HEK293 (cell line): ENCODE measurements at regions not wholly inside any gene's neighbourhood (a gene's known extent, or its start where the extent isn't known, plus 50 kb on each side); places are given as distances from the start of the nearest gene placed in this dataset.
A peak's percentile ranks its signal among the peaks of the same experiment; 100 is the strongest.

Experiments used
- CTCF ChIA-PET: fragments of 350-600 bp; formaldehyde crosslinking; extraction: SDS; loops from one replicate; lab custom pipeline; 2021; ENCODE audit warnings: antibody characterized with exemption; lab: Yijun Ruan, JAX
- POLR2A ChIA-PET: fragments of 300-600 bp; formaldehyde crosslinking; extraction: SDS; loops from one replicate; lab custom pipeline; 2020; ENCODE audit warnings: antibody characterized with exemption, inconsistent platforms; lab: Yijun Ruan, JAX
- H3K27ac ChIP-seq: fragments of 200-500 bp; sonication (Bioruptor generic); 2 replicates; pipeline ENCODE4 v1.5.1; 2014; ENCODE audit warnings: low read depth, low read length, control low read depth, inconsistent platforms; ENCODE audit errors: extremely low read depth
- H3K36me3 ChIP-seq, 2 experiments: fragments of 200-500 bp in 1 of 2; sonication (Bioruptor generic) in 1 of 2; 1 replicate in 1 of 2; 2 replicates in 1 of 2; pipeline ENCODE4 v1.5.1; 2014 to 2017; ENCODE audit warnings: inconsistent platforms in 2 of 2, low read length in 2 of 2; ENCODE audit not compliant: control insufficient read depth in 2 of 2, insufficient read depth in 1 of 2
- H3K4me1 ChIP-seq: fragments of 200-500 bp; sonication (Bioruptor generic); 2 replicates; pipeline ENCODE4 v1.5.1; 2014; ENCODE audit warnings: mild to moderate bottlenecking, low read length, inconsistent platforms; ENCODE audit not compliant: control insufficient read depth, insufficient read depth
- H3K4me3 ChIP-seq: 2 replicates; pipeline ENCODE4 v1.5.1; 2011; ENCODE audit warnings: low read depth, mild to moderate bottlenecking, control low read depth, low read length, moderate library complexity
- H3K9me3 ChIP-seq: fragments of 200-500 bp; sonication (Bioruptor generic); 2 replicates; pipeline ENCODE4 v1.5.1; 2014; ENCODE audit warnings: low read depth, low read length, inconsistent platforms; ENCODE audit not compliant: control insufficient read depth, insufficient read depth
- BCL11B ChIP-seq: fragments of 450-650 bp; formaldehyde crosslinking; IDR thresholded peaks from 2 replicates; pipeline ENCODE4 v1.5.1; 2016; ENCODE audit warnings: low read depth, missing biosample characterization, missing genetic modification characterization
- PRDM2 ChIP-seq: fragments of 450-650 bp; formaldehyde crosslinking; IDR thresholded peaks from 2 replicates; pipeline ENCODE4 v1.5.1; 2016; ENCODE audit warnings: missing biosample characterization, missing genetic modification characterization, borderline replicate concordance
- ZFP41 ChIP-seq: fragments of 450-650 bp; formaldehyde crosslinking; IDR thresholded peaks from 2 replicates; pipeline ENCODE4 v1.5.1; 2016; ENCODE audit warnings: missing biosample characterization, missing genetic modification characterization, borderline replicate concordance
- ZIC2 ChIP-seq: fragments of 450-650 bp; formaldehyde crosslinking; IDR thresholded peaks from 2 replicates; pipeline ENCODE4 v1.5.1; 2016; ENCODE audit warnings: missing biosample characterization, missing genetic modification characterization
- ZNF335 ChIP-seq: fragments of 450-650 bp; formaldehyde crosslinking; conservative IDR thresholded peaks from 2 replicates; pipeline ENCODE4 v1.5.1; 2016; ENCODE audit warnings: missing biosample characterization, missing genetic modification characterization
- ZNF404 ChIP-seq: fragments of 450-650 bp; formaldehyde crosslinking; IDR thresholded peaks from 2 replicates; pipeline ENCODE4 v1.5.1; 2017; ENCODE audit warnings: missing biosample characterization, missing genetic modification characterization
- ZNF449 ChIP-seq: fragments of 450-650 bp; formaldehyde crosslinking; IDR thresholded peaks from 2 replicates; pipeline ENCODE4 v1.5.1; 2017; ENCODE audit warnings: missing biosample characterization, mild to moderate bottlenecking, missing genetic modification characterization, moderate library complexity
- ZNF529 ChIP-seq: fragments of 450-650 bp; formaldehyde crosslinking; IDR thresholded peaks from 2 replicates; pipeline ENCODE4 v1.5.1; 2017; ENCODE audit warnings: missing genetic modification characterization, missing biosample characterization; ENCODE audit not compliant: insufficient replicate concordance
- ZNF571 ChIP-seq: fragments of 450-650 bp; formaldehyde crosslinking; IDR thresholded peaks from 2 replicates; pipeline ENCODE4 v1.5.0; 2017; ENCODE audit warnings: missing biosample characterization, missing genetic modification characterization
- ZNF585B ChIP-seq: fragments of 450-650 bp; formaldehyde crosslinking; IDR thresholded peaks from 2 replicates; pipeline ENCODE4 v1.5.1; 2016; ENCODE audit warnings: missing biosample characterization, missing genetic modification characterization
- ZNF610 ChIP-seq: fragments of 450-650 bp; formaldehyde crosslinking; IDR thresholded peaks from 2 replicates; pipeline ENCODE4 v1.5.1; 2016; ENCODE audit warnings: missing biosample characterization, missing genetic modification characterization, borderline replicate concordance
- ZNF624 ChIP-seq: fragments of 450-650 bp; formaldehyde crosslinking; IDR thresholded peaks from 2 replicates; pipeline ENCODE4 v1.5.1; 2017; ENCODE audit warnings: missing biosample characterization, missing genetic modification characterization
- ZNF670 ChIP-seq: fragments of 450-650 bp; formaldehyde crosslinking; IDR thresholded peaks from 2 replicates; pipeline ENCODE4 v1.5.1; 2016; ENCODE audit warnings: missing biosample characterization, missing genetic modification characterization, low read depth
- TF ChIP-seq, protein P1 (sequence below): fragments of 450-650 bp; formaldehyde crosslinking; IDR thresholded peaks from 2 replicates; pipeline ENCODE4 v1.5.1; 2016; ENCODE audit warnings: missing biosample characterization, missing genetic modification characterization
- TF ChIP-seq, protein P2 (sequence below): fragments of 450-650 bp; formaldehyde crosslinking; IDR thresholded peaks from 2 replicates; pipeline ENCODE4 v1.5.1; 2017; ENCODE audit warnings: missing biosample characterization, missing genetic modification characterization
- TF ChIP-seq, protein P3 (sequence below): fragments of 450-650 bp; formaldehyde crosslinking; IDR thresholded peaks from 2 replicates; pipeline ENCODE4 v1.5.1; 2016; ENCODE audit warnings: missing biosample characterization, missing genetic modification characterization
- TF ChIP-seq, protein P4 (sequence below): fragments of 450-650 bp; formaldehyde crosslinking; IDR thresholded peaks from 2 replicates; pipeline ENCODE4 v1.5.1; 2016; ENCODE audit warnings: missing biosample characterization, missing genetic modification characterization

- TF ChIP-seq, protein P1, sequence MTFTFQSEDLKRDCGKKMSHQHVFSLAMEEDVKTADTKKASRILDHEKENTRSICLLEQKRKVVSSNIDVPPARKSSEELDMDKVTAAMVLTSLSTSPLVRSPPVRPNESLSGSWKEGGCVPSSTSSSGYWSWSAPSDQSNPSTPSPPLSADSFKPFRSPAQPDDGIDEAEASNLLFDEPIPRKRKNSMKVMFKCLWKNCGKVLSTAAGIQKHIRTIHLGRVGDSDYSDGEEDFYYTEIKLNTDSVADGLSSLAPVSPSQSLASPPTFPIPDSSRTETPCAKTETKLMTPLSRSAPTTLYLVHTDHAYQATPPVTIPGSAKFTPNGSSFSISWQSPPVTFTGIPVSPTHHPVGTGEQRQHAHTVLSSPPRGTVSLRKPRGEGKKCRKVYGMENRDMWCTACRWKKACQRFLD (tag by site-specific recombination): no peak
- TF ChIP-seq, all 188 proteins: peak for 0
Measured at GRCh38 chr5:42908086-42908485, 96.4 kb upstream of the SELENOP start (continued).

DNA sequence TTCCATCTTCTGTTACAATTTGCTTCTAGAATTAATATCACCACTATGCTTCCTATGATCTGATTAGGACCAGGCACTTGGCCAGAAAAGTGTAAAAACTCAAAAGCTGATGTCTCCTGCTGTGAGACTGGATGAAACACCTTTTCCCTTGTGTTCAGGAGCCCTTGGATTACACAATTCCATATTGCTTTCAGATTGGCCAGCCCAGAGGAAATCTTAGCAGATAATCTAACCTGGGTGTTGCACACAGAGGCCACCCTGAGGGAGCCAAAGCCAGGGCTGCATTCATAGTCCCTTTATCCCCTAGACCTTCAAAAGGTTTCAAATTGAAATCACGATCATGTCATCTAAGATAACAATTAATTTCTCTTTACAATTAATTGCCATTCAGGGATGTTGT is 94.1 kb upstream of the SELENOP start:
- Histone ChIP-seq H3K27ac (no peak overlapping the region), H3K36me3 (no peaks in the 10 kb centered on the region), H3K9me3 (no peaks in the 10 kb centered on the region), H3K4me1 (no peaks in the 10 kb centered on the region), H3K4me3 (no peak overlapping the region)
- ChIA-PET CTCF (interaction anchor here (0.8 to 2.0 kb wide), 4 partner anchors 16 to 238 kb away, joined by 3 to 8 read pairs (median 4); no protein-coding TSS in a partner anchor), POLR2A (no interaction called here)
- TF ChIP-seq, protein P2, sequence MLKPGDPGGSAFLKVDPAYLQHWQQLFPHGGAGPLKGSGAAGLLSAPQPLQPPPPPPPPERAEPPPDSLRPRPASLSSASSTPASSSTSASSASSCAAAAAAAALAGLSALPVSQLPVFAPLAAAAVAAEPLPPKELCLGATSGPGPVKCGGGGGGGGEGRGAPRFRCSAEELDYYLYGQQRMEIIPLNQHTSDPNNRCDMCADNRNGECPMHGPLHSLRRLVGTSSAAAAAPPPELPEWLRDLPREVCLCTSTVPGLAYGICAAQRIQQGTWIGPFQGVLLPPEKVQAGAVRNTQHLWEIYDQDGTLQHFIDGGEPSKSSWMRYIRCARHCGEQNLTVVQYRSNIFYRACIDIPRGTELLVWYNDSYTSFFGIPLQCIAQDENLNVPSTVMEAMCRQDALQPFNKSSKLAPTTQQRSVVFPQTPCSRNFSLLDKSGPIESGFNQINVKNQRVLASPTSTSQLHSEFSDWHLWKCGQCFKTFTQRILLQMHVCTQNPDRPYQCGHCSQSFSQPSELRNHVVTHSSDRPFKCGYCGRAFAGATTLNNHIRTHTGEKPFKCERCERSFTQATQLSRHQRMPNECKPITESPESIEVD: peak; percentile 34; the same call in 1 of the 2 replicates
- TF ChIP-seq ZNF585B (tag by site-specific recombination): no peak
- no peak for TF ChIP-seq ZNF335
- TF ChIP-seq, protein P3, sequence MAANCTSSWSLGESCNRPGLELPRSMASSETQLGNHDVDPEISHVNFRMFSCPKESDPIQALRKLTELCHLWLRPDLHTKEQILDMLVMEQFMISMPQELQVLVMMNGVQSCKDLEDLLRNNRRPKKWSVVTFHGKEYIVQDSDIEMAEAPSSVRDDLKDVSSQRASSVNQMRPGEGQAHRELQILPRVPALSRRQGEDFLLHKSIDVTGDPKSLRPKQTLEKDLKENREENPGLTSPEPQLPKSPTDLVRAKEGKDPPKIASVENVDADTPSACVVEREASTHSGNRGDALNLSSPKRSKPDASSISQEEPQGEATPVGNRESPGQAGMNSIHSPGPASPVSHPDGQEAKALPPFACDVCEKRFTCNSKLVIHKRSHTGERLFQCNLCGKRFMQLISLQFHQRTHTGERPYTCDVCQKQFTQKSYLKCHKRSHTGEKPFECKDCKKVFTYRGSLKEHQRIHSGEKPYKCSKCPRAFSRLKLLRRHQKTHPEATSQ (tag by site-specific recombination): no peak
- TF ChIP-seq ZNF529 (tag by site-specific recombination): no peak
- no peak for TF ChIP-seq ZNF571 (tag by site-specific recombination)

DNA sequence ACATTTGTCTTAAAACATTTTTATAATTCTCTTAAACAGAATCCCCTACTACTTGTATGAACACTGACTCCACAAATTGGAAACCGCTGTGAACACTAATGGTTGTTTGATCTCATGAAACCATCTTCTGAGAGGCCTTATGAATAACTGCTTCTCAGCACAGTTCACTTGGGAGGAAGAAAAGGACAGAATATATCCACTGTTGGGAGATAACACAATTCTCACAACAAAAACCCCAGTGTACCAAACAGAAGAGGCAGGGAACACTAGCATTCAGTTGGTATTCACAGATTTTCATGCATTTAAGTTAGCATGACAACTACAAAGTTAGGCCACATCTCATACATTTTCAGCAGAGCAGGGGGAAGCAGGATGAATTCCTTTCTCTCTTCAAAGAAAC is 89.0 kb upstream of the SELENOP start:
- H3K4me3 ChIP-seq: no peak overlapping the region
- no peak overlapping the region for H3K27ac ChIP-seq
- H3K4me1 ChIP-seq: no peaks in the 10 kb centered on the region
- H3K36me3 ChIP-seq: no peaks in the 10 kb centered on the region
- POLR2A ChIA-PET: no interaction called here
- H3K9me3 ChIP-seq: no peaks in the 10 kb centered on the region
- CTCF ChIA-PET: interaction anchor here (1.0 to 4.4 kb wide), 4 partner anchors 8 to 142 kb away, joined by 3 to 20 read pairs (median 4); no protein-coding TSS in a partner anchor
- TF ChIP-seq ZNF670 (tag by site-specific recombination) (no peak), ZNF449 (tag by site-specific recombination) (no peak), ZNF610 (tag by site-specific recombination) (no peak), PRDM2 (tag by site-specific recombination) (no peak), ZFP41 (tag by site-specific recombination) (no peak), ZNF404 (tag by site-specific recombination) (no peak), BCL11B (tag by site-specific recombination) (no peak), ZIC2 (tag by site-specific recombination) (no peak), ZNF624 (tag by site-specific recombination) (no peak)
- TF ChIP-seq, protein P4, sequence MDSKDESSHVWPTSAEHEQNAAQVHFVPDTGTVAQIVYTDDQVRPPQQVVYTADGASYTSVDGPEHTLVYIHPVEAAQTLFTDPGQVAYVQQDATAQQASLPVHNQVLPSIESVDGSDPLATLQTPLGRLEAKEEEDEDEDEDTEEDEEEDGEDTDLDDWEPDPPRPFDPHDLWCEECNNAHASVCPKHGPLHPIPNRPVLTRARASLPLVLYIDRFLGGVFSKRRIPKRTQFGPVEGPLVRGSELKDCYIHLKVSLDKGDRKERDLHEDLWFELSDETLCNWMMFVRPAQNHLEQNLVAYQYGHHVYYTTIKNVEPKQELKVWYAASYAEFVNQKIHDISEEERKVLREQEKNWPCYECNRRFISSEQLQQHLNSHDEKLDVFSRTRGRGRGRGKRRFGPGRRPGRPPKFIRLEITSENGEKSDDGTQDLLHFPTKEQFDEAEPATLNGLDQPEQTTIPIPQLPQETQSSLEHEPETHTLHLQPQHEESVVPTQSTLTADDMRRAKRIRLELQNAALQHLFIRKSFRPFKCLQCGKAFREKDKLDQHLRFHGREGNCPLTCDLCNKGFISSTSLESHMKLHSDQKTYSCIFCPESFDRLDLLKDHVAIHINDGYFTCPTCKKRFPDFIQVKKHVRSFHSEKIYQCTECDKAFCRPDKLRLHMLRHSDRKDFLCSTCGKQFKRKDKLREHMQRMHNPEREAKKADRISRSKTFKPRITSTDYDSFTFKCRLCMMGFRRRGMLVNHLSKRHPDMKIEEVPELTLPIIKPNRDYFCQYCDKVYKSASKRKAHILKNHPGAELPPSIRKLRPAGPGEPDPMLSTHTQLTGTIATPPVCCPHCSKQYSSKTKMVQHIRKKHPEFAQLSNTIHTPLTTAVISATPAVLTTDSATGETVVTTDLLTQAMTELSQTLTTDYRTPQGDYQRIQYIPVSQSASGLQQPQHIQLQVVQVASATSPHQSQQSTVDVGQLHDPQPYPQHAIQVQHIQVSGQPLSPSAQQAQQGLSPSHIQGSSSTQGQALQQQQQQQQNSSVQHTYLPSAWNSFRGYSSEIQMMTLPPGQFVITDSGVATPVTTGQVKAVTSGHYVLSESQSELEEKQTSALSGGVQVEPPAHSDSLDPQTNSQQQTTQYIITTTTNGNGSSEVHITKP (tag by site-specific recombination): no peak
